ENCODE measurements at regions not wholly inside any gene's neighbourhood (a gene's known extent, or its start where the extent isn't known, plus 50 kb on each side); places are given as distances from the start of the nearest gene placed in this dataset.

DNA sequence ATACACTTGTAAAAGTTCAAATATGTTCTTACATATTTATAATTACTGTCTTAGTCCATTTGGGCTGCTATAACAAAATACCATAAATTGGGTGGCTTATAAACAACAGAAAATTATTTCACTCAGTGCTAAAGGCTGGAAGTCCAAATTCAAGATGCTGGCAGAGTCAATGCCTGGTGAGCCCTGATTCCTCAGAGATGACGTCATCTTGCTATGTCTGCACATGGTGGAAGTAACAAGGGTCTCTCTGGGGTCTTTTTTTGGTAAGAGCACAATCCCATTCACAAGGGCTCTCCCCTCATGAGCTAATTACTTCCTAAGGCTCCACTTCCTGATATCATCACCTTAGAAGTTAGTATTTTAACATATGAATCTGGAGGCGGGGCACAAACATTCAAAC is 108.0 kb upstream of the DUSP10 start:
- TF ChIP-seq, protein P1, sequence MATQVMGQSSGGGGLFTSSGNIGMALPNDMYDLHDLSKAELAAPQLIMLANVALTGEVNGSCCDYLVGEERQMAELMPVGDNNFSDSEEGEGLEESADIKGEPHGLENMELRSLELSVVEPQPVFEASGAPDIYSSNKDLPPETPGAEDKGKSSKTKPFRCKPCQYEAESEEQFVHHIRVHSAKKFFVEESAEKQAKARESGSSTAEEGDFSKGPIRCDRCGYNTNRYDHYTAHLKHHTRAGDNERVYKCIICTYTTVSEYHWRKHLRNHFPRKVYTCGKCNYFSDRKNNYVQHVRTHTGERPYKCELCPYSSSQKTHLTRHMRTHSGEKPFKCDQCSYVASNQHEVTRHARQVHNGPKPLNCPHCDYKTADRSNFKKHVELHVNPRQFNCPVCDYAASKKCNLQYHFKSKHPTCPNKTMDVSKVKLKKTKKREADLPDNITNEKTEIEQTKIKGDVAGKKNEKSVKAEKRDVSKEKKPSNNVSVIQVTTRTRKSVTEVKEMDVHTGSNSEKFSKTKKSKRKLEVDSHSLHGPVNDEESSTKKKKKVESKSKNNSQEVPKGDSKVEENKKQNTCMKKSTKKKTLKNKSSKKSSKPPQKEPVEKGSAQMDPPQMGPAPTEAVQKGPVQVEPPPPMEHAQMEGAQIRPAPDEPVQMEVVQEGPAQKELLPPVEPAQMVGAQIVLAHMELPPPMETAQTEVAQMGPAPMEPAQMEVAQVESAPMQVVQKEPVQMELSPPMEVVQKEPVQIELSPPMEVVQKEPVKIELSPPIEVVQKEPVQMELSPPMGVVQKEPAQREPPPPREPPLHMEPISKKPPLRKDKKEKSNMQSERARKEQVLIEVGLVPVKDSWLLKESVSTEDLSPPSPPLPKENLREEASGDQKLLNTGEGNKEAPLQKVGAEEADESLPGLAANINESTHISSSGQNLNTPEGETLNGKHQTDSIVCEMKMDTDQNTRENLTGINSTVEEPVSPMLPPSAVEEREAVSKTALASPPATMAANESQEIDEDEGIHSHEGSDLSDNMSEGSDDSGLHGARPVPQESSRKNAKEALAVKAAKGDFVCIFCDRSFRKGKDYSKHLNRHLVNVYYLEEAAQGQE (tag by site-specific recombination; IDR thresholded peaks at IDR 0.05), result no peak
- TF ChIP-seq KLF16 (tag by site-specific recombination; IDR thresholded peaks at IDR 0.05) (no peak), ZNF830 (tag by site-specific recombination; IDR thresholded peaks at IDR 0.05; ENCODE audit: low read depth) (no peak), ZNF114 (tag by site-specific recombination; IDR thresholded peaks at IDR 0.05) (no peak), MEIS1 (CRISPR knock-in tag; IDR thresholded peaks at IDR 0.05; ENCODE audit: borderline replicate concordance) (no peak), MYNN (tag by site-specific recombination; IDR thresholded peaks at IDR 0.05; ENCODE audit: borderline replicate concordance) (no peak), ZNF776 (tag by site-specific recombination; IDR thresholded peaks at IDR 0.05; ENCODE audit: borderline replicate concordance) (no peak), ZNF596 (tag by site-specific recombination; IDR thresholded peaks at IDR 0.05) (no peak), YY1 (tag by site-specific recombination; IDR thresholded peaks at IDR 0.05) (no peak), ZNF133 (tag by site-specific recombination; IDR thresholded peaks at IDR 0.05) (no peak), ZNF174 (tag by site-specific recombination; IDR thresholded peaks at IDR 0.05) (no peak), ZNF121 (tag by site-specific recombination; IDR thresholded peaks at IDR 0.05) (no peak)
- TF ChIP-seq, protein P2, sequence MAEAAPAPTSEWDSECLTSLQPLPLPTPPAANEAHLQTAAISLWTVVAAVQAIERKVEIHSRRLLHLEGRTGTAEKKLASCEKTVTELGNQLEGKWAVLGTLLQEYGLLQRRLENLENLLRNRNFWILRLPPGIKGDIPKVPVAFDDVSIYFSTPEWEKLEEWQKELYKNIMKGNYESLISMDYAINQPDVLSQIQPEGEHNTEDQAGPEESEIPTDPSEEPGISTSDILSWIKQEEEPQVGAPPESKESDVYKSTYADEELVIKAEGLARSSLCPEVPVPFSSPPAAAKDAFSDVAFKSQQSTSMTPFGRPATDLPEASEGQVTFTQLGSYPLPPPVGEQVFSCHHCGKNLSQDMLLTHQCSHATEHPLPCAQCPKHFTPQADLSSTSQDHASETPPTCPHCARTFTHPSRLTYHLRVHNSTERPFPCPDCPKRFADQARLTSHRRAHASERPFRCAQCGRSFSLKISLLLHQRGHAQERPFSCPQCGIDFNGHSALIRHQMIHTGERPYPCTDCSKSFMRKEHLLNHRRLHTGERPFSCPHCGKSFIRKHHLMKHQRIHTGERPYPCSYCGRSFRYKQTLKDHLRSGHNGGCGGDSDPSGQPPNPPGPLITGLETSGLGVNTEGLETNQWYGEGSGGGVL (tag by site-specific recombination; IDR thresholded peaks at IDR 0.05), result no peak
- TF ChIP-seq, protein P3, sequence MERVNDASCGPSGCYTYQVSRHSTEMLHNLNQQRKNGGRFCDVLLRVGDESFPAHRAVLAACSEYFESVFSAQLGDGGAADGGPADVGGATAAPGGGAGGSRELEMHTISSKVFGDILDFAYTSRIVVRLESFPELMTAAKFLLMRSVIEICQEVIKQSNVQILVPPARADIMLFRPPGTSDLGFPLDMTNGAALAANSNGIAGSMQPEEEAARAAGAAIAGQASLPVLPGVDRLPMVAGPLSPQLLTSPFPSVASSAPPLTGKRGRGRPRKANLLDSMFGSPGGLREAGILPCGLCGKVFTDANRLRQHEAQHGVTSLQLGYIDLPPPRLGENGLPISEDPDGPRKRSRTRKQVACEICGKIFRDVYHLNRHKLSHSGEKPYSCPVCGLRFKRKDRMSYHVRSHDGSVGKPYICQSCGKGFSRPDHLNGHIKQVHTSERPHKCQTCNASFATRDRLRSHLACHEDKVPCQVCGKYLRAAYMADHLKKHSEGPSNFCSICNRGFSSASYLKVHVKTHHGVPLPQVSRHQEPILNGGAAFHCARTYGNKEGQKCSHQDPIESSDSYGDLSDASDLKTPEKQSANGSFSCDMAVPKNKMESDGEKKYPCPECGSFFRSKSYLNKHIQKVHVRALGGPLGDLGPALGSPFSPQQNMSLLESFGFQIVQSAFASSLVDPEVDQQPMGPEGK (tag by site-specific recombination; IDR thresholded peaks at IDR 0.05), result no peak

All from HEK293 (cell line).